Psoas muscle (tissue), 7 donors: ENCODE measurements at regions not wholly inside any gene's neighbourhood (a gene's known extent, or its start where the extent isn't known, plus 50 kb on each side); places are given as distances from the start of the nearest gene placed in this dataset.

Experiments used
- ATAC-seq, 4 donors: fragments of 200-7000 bp; cut with Tn5 transposase; one replicate each; pipeline ENCODE4 v1.9.1; 2020; ENCODE audit warnings: moderate library complexity in 3 of 4, mild to moderate bottlenecking in 2 of 4
- DNase-seq, 2 donors: peaks; one replicate each; pipeline ENCODE4 v3.0.0-alpha.2; 2020
- H3K27ac ChIP-seq: fragments of 200-600 bp; one replicate; pipeline ENCODE4 v1.8.0; 2022
- H3K27me3 ChIP-seq, 3 donors: fragments of 200-600 bp in 1 of 3; one replicate each; pipeline versions ENCODE4 v1.6.1 to v1.8.0; 2013 to 2022; ENCODE audit warnings: low read length in 2 of 3, mild to moderate bottlenecking in 2 of 3, moderate library complexity in 1 of 3; ENCODE audit not compliant: insufficient read depth in 3 of 3
- H3K36me3 ChIP-seq, 2 donors: fragments of 200-600 bp in 1 of 2; one replicate each; pipeline versions ENCODE4 v1.6.1 to v1.8.0; 2013 to 2022; ENCODE audit warnings: low read depth in 1 of 2, mild to moderate bottlenecking in 1 of 2, moderate library complexity in 1 of 2; ENCODE audit not compliant: insufficient read depth in 1 of 2
- H3K4me1 ChIP-seq: fragments of 200-600 bp; one replicate; pipeline ENCODE4 v1.8.0; 2022
- H3K4me3 ChIP-seq: fragments of 200-600 bp; one replicate; pipeline ENCODE4 v1.8.0; 2022; ENCODE audit warnings: mild to moderate bottlenecking
- H3K9me3 ChIP-seq: fragments of 200-600 bp; one replicate; pipeline ENCODE4 v1.8.0; 2022
- WGBS, 3 donors: extraction: QIAGEN DNeasy Blood & Tissue Kit; methylation state at CpG; one replicate each; pipeline versions ENCODE4 v1.1.6 to v1.1.7; 2013; 5-methylcytosine and 5-hydroxymethylcytosine counted together
- intact Hi-C, 2 donors: fragments of 100-400 bp; cut with DNase I; formaldehyde crosslinking; loops; one replicate each; pipeline versions ENCODE4 v1.11.0 to v1.14.2; 2022
- TF ChIP-seq, protein P1 (sequence below): fragments of 200-600 bp; IDR thresholded peaks from one replicate; pipeline ENCODE4 v1.8.0; 2022; ENCODE audit warnings: antibody characterized with exemption
- donor health status: healthy with polysubstance abuse.
- donor health status: DM: no; HTN: no; CAD: no; lungs with moderate emphysema.
- donor health status: Bipolar disorder and iron deficiency.
- donor health status: healthy.
- donor health status: DM: yes; HTN: yes; CAD: no.
- donor health status: DM: no; HTN: no; CAD: no.
- donor health status: DM: yes; HTN: yes; CAD: no.

DNA sequence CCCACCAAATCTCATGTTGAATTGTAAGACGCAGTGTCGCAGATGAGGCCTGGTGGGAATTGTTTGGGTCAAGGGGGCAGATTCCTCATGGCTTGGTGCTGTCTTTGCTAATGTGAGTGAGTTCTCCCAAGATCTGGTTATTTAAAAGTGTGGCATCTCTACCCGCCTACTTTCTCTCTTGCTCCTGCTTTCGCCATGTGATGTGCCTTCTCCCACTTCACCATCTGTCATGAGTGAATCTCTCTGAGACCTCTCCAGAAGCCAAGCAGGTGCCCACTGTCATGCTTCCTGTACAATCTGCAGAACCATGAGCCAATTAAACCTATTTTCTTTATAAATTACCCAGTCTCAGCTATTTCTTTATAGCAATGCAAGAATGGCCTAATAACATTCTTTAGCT is 246.6 kb upstream of the CDH20 start:
- Histone ChIP-seq H3K36me3 (no peaks in the 10 kb centered on the region), H3K27ac (no peak overlapping the region), H3K9me3 (no peaks in the 10 kb centered on the region), H3K4me1 (no peaks in the 10 kb centered on the region), H3K27me3 (no peaks in the 10 kb centered on the region), H3K4me3 (no peak overlapping the region)
- TF ChIP-seq, protein P1, sequence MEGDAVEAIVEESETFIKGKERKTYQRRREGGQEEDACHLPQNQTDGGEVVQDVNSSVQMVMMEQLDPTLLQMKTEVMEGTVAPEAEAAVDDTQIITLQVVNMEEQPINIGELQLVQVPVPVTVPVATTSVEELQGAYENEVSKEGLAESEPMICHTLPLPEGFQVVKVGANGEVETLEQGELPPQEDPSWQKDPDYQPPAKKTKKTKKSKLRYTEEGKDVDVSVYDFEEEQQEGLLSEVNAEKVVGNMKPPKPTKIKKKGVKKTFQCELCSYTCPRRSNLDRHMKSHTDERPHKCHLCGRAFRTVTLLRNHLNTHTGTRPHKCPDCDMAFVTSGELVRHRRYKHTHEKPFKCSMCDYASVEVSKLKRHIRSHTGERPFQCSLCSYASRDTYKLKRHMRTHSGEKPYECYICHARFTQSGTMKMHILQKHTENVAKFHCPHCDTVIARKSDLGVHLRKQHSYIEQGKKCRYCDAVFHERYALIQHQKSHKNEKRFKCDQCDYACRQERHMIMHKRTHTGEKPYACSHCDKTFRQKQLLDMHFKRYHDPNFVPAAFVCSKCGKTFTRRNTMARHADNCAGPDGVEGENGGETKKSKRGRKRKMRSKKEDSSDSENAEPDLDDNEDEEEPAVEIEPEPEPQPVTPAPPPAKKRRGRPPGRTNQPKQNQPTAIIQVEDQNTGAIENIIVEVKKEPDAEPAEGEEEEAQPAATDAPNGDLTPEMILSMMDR: no peak
- 54 to 65% (median 59%) methylated on average over 4 of the region's 4 CpGs for WGBS, 3 donors
- intact Hi-C loops: no loop called here
- ATAC-seq: no peak
- no peak for DNase-seq

DNA sequence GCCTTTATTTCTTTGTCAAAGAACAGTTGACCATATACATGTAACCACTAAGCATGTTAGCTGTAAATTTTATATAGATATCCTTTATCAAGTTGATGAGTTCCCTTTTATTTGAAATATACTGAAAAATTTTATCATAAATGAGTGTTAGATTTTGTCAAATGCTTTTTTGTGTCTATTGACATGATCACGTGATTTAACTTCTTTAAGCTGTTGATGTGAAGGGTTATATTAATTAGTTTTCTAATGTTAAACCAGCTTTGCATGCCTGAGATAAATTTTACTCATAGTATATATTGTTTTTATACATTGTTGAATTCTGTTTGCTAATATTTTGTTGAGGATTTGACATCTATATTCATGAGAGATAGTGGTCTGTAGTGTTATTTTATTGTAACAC is 241.9 kb upstream of the CDH20 start:
- WGBS, 3 donors: 86 to 93% (median 90%) methylated on average over 1 of the region's 1 CpG
- ATAC-seq: no peak

DNA sequence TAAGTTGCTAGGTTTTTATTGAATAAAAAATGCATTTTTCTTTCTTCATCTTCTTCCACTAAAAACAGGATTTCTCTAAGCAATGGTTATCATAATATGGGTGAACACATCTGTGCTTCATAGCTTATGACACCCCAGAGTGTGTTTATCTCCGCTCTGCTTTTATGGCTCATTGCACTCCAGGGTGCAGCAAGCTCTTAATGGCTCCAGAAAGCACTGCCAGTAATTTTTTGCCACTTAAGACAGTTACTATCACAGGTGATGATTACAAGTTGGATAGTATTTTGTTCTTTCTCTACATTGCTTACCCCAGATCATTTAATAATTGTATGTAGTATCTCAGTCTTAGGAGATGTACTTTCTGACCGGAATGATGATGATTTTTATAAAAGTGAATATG is 239.3 kb upstream of the CDH20 start:
- intact Hi-C loops: no loop called here
- TF ChIP-seq, protein P1: no peak
- no peaks in the 10 kb centered on the region for H3K27me3 ChIP-seq
- H3K4me3 ChIP-seq: no peak overlapping the region
- H3K4me1 ChIP-seq: no peaks in the 10 kb centered on the region
- H3K27ac ChIP-seq: no peak overlapping the region
- DNase-seq: no peak
- ATAC-seq: no peak
- no peaks in the 10 kb centered on the region for H3K36me3 ChIP-seq
- WGBS, 3 donors: 75 to 79% (median 76%) methylated on average over 2 of the region's 2 CpGs
- H3K9me3 ChIP-seq: no peaks in the 10 kb centered on the region

More for the DNA sequence above, 241.9 kb upstream of the CDH20 start:
- no peak overlapping the region for H3K4me3 ChIP-seq
- no peak for DNase-seq
- no peaks in the 10 kb centered on the region for H3K27me3 ChIP-seq
- intact Hi-C loops: no loop called here
- H3K4me1 ChIP-seq: no peaks in the 10 kb centered on the region
- H3K9me3 ChIP-seq: no peaks in the 10 kb centered on the region
- TF ChIP-seq, protein P1: no peak
- H3K27ac ChIP-seq: no peak overlapping the region
- H3K36me3 ChIP-seq: no peaks in the 10 kb centered on the region

DNA sequence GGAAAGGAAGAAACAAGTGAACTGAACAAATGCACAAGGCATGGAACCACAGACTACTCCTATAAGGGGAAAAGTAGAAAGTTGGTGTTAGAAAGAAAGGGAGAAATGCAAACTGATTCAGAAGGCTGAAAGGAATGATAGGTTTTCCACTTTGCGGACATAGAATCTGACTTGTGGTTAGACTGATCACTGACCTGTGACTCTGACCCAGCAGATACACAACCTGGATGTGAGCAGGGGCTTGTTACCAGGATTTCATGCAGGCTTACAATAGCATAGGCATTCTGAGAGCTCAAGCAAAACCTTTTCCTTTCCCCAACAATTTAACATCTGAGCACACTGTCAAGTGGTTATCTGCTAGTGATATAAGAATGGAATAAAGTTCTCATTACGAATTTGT is 237.0 kb upstream of the CDH20 start:
- H3K9me3 ChIP-seq: no peaks in the 10 kb centered on the region
- no peak for ATAC-seq

DNA sequence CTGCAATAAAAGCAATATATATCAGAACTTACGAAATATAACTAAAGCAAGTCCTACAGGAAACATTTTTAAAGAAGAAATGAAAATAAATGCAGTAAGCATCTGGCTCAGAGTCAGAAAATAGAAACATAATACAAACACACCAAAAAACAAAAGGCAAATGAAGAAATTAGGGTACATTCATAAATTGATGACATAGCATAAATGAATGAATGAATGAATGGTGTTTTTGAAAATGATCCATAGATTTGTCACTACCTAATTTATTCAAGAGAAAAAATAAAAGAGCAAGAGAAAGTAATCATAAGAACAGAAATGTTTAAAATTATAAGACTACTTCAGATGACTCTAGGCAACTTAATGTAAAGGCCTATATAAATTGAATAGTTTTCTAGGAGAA is 226.1 kb upstream of the CDH20 start:
- H3K27ac ChIP-seq: no peak overlapping the region
- no peaks in the 10 kb centered on the region for H3K36me3 ChIP-seq
- H3K9me3 ChIP-seq: no peaks in the 10 kb centered on the region
- no peaks in the 10 kb centered on the region for H3K27me3 ChIP-seq
- intact Hi-C loops: no loop called here
- H3K4me1 ChIP-seq: no peaks in the 10 kb centered on the region
- ATAC-seq (no peak), DNase-seq (no peak)
- 82 to 94% (median 86%) methylated on average over 1 of the region's 1 CpG for WGBS, 3 donors
- no peak overlapping the region for H3K4me3 ChIP-seq
- TF ChIP-seq, protein P1: no peak

More for the DNA sequence above, 237.0 kb upstream of the CDH20 start:
- no peak for DNase-seq
- no peaks in the 10 kb centered on the region for H3K36me3 ChIP-seq
- intact Hi-C loops: no loop called here
- H3K27me3 ChIP-seq: no peaks in the 10 kb centered on the region
- H3K4me3 ChIP-seq: no peak overlapping the region
- TF ChIP-seq, protein P1: no peak
- no peaks in the 10 kb centered on the region for H3K4me1 ChIP-seq
- H3K27ac ChIP-seq: no peak overlapping the region
- WGBS, 3 donors: 69 to 84% (median 76%) methylated on average over 2 of the region's 2 CpGs
